Panc1 (cell line): ENCODE measurements at regions not wholly inside any gene's neighbourhood (a gene's known extent, or its start where the extent isn't known, plus 50 kb on each side); places are given as distances from the start of the nearest gene placed in this dataset.

ENCODE experiments used
- ATAC-seq: fragments of 200-7000 bp; cut with Tn5 transposase; 2 replicates; pipeline ENCODE4 v1.9.1; 2020; ENCODE audit warnings: mild to moderate bottlenecking, moderate library complexity
- BruUV-seq: library from RNA; stranded (reverse); fragments of 400-500 nt; replicated peaks from 2 replicates; lab custom pipeline; 2021; lab: Mats Ljungman, UMichigan
- CTCF ChIA-PET: fragments of 300-600 bp; sonication (Branson Sonifier 250); formaldehyde crosslinking; loops from one replicate; lab custom pipeline; 2022; ENCODE audit warnings: antibody characterized with exemption; lab: Charles Lee
- POLR2A ChIA-PET: fragments of 300-600 bp; sonication (Branson Sonifier 250); formaldehyde crosslinking; loops from one replicate; lab custom pipeline; 2022; ENCODE audit warnings: antibody characterized with exemption; lab: Charles Lee
- DNase-seq: peaks from one replicate; pipeline ENCODE4 v3.0.0-alpha.2; 2010; ENCODE audit warnings: low read depth, low spot score
- H3K27ac ChIP-seq: 2 replicates; pipeline ENCODE4 v1.5.1; 2011; ENCODE audit warnings: mild to moderate bottlenecking, low read length, inconsistent platforms
- H3K27me3 ChIP-seq: fragments of 200-500 bp; sonication (Bioruptor generic); 2 replicates; pipeline ENCODE4 v1.6.0; 2014; ENCODE audit warnings: low read length, inconsistent platforms; ENCODE audit not compliant: control insufficient read depth, insufficient read depth
- H3K36me3 ChIP-seq: fragments of 200-500 bp; sonication (Bioruptor generic); 2 replicates; pipeline ENCODE4 v1.5.1; 2014; ENCODE audit warnings: inconsistent platforms, mild to moderate bottlenecking, low read length, moderate library complexity; ENCODE audit not compliant: control insufficient read depth, insufficient read depth
- H3K4me1 ChIP-seq: 2 replicates; pipeline ENCODE4 v1.5.1; 2011; ENCODE audit warnings: inconsistent platforms, mild to moderate bottlenecking, low read length, moderate library complexity; ENCODE audit not compliant: control insufficient read depth, insufficient read depth
- H3K4me3 ChIP-seq, 2 experiments: 2 replicates each; pipeline ENCODE4 v1.5.1; 2011 to 2012; ENCODE audit warnings: low read depth in 2 of 2, low read length in 2 of 2, mild to moderate bottlenecking in 2 of 2, inconsistent platforms in 1 of 2, moderate library complexity in 1 of 2
- H3K9me3 ChIP-seq: fragments of 200-500 bp; sonication (Bioruptor generic); 2 replicates; pipeline ENCODE4 v1.5.1; 2014; ENCODE audit warnings: low read depth, mild to moderate bottlenecking, inconsistent platforms, low read length, moderate library complexity; ENCODE audit not compliant: control insufficient read depth, insufficient read depth
- POLR2AphosphoS5 ChIP-seq: IDR thresholded peaks from 2 replicates; pipeline ENCODE4 v1.6.1; 2012; ENCODE audit warnings: mild to moderate bottlenecking, low read depth, low read length, moderate library complexity
- REST ChIP-seq, 2 experiments: IDR thresholded peaks; 2 replicates each; pipeline ENCODE4 v1.6.1; 2011 to 2012; ENCODE audit warnings: low read depth in 2 of 2, control low read depth in 1 of 2, low read length in 1 of 2, mild to moderate bottlenecking in 1 of 2, moderate library complexity in 1 of 2; ENCODE audit not compliant: insufficient read depth in 1 of 2
- SIN3A ChIP-seq: IDR thresholded peaks from 2 replicates; pipeline ENCODE4 v1.6.1; 2012; ENCODE audit warnings: low read depth, mild to moderate bottlenecking, low read length, moderate library complexity, borderline replicate concordance; ENCODE audit not compliant: insufficient read depth
- TCF7L2 ChIP-seq: IDR thresholded peaks from 2 replicates; pipeline ENCODE4 v1.6.1; 2011; ENCODE audit warnings: mild to moderate bottlenecking, low read depth, low read length, inconsistent platforms
- in situ Hi-C: cut with HindIII; loops from 2 replicates; pipeline ENCODE4 v1.10.0; 2016; ENCODE audit warnings: low sequenced_read_pairs, low pct_unique_long_range_greater_than_20kb
- intact Hi-C: fragments of 100-400 bp; cut with micrococcal nuclease; formaldehyde crosslinking; loops from one replicate; pipeline ENCODE4 v1.10.0; 2022; ENCODE audit not compliant: unreplicated experiment
- TF ChIP-seq, protein P1 (sequence below): fragments of 450-650 bp; IDR thresholded peaks from 2 replicates; pipeline ENCODE4 v1.5.1; 2017; ENCODE audit warnings: mild to moderate bottlenecking

DNA sequence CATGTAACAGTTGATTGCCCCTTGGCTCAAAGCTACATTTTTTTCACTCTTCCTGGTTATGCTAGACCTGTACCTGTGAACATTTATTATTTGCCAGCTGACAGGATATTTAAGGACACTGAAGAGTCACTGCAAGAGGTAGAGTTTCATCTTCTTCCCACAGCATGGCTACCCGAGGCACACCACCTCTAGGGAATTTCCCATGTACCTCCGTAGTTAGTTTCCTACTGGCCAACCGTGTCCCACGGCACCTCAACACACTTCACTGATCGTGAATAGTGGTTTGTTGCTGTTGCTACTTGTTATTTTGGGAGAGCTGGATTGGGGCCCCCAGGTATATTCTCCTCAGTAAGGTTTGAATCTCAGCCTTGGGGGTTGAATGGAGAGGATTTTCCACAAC, 648.6 kb downstream of the SEMA5A start:
- H3K36me3 ChIP-seq, result no peaks in the 10 kb centered on the region
- H3K27ac ChIP-seq, result no peak overlapping the region
- ATAC-seq (no peak), DNase-seq (no peak)
- no peak overlapping the region for H3K4me3 ChIP-seq
- H3K4me1 ChIP-seq, result no peaks in the 10 kb centered on the region
- ChIA-PET CTCF (no interaction called here), POLR2A (no interaction called here)
- H3K27me3 ChIP-seq, result no peaks in the 10 kb centered on the region
- TF ChIP-seq, protein P1, sequence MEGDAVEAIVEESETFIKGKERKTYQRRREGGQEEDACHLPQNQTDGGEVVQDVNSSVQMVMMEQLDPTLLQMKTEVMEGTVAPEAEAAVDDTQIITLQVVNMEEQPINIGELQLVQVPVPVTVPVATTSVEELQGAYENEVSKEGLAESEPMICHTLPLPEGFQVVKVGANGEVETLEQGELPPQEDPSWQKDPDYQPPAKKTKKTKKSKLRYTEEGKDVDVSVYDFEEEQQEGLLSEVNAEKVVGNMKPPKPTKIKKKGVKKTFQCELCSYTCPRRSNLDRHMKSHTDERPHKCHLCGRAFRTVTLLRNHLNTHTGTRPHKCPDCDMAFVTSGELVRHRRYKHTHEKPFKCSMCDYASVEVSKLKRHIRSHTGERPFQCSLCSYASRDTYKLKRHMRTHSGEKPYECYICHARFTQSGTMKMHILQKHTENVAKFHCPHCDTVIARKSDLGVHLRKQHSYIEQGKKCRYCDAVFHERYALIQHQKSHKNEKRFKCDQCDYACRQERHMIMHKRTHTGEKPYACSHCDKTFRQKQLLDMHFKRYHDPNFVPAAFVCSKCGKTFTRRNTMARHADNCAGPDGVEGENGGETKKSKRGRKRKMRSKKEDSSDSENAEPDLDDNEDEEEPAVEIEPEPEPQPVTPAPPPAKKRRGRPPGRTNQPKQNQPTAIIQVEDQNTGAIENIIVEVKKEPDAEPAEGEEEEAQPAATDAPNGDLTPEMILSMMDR, result no peak
- TF ChIP-seq TCF7L2 (no peak), POLR2AphosphoS5 (no peak), REST (IDR thresholded peaks at IDR 0.05; ENCODE audit: insufficient read depth in 1 of 2, low read depth in 2 of 2, low read length in 1 of 2) (no peak), SIN3A (no peak)
- in situ Hi-C loops (no loop called here), intact Hi-C loops (no loop called here)
- H3K9me3 ChIP-seq, result no peaks in the 10 kb centered on the region
- BruUV-seq, result no TSS peak

GRCh38 chr5:8905021-8905420, 640.9 kb downstream of the SEMA5A start:
- ATAC-seq (no peak), DNase-seq (no peak)
- Histone ChIP-seq H3K27me3 (no peaks in the 10 kb centered on the region), H3K9me3 (no peaks in the 10 kb centered on the region), H3K36me3 (no peaks in the 10 kb centered on the region), H3K4me3 (no peak overlapping the region), H3K27ac (no peak overlapping the region), H3K4me1 (no peaks in the 10 kb centered on the region)
- intact Hi-C loops (no loop called here), in situ Hi-C loops (no loop called here)
- ChIA-PET CTCF (no interaction called here), POLR2A (no interaction called here)
- BruUV-seq, result no TSS peak
- TF ChIP-seq, protein P1, result no peak
- TF ChIP-seq TCF7L2, result no peak
- no peak for TF ChIP-seq POLR2AphosphoS5
- TF ChIP-seq SIN3A, result no peak
- no peak for TF ChIP-seq REST (IDR thresholded peaks at IDR 0.05; ENCODE audit: insufficient read depth in 1 of 2, low read depth in 2 of 2, low read length in 1 of 2)
